NT2/D1 (cell line): ENCODE measurements at regions not wholly inside any gene's neighbourhood (a gene's known extent, or its start where the extent isn't known, plus 50 kb on each side); places are given as distances from the start of the nearest gene placed in this dataset.
"Not testable (repeated sequence)": the region's sequence is repeated elsewhere in the genome, so short reads cannot be mapped to it uniquely, and the experiment has no call there.

ENCODE experiments used
- DNase-seq: peaks from one replicate; pipeline ENCODE4 v3.0.0-alpha.2; 2011; ENCODE audit warnings: low read depth, low spot score
- H3K27me3 ChIP-seq: 2 replicates; pipeline ENCODE4 v1.6.0; 2011; ENCODE audit warnings: mild to moderate bottlenecking; ENCODE audit not compliant: insufficient read length, insufficient read depth
- H3K36me3 ChIP-seq: 2 replicates; pipeline ENCODE4 v1.6.1; 2011; ENCODE audit warnings: mild to moderate bottlenecking, low read length, mixed read lengths; ENCODE audit not compliant: insufficient read depth, insufficient read length
- H3K4me1 ChIP-seq: 2 replicates; pipeline ENCODE4 v1.5.1; 2011; ENCODE audit not compliant: insufficient read depth, insufficient read length
- H3K4me3 ChIP-seq: 2 replicates; pipeline ENCODE4 v1.5.1; 2011; ENCODE audit warnings: low read depth; ENCODE audit not compliant: insufficient read length
- H3K9ac ChIP-seq: 2 replicates; pipeline ENCODE4 v1.6.0; 2011; ENCODE audit warnings: low read depth; ENCODE audit not compliant: insufficient read length
- H3K9me3 ChIP-seq: 2 replicates; pipeline ENCODE4 v1.5.1; 2011; ENCODE audit warnings: mild to moderate bottlenecking, low read length; ENCODE audit not compliant: insufficient read depth
- SUZ12 ChIP-seq: IDR thresholded peaks from 2 replicates; pipeline ENCODE4 v1.6.1; 2011; ENCODE audit not compliant: insufficient read length, insufficient read depth; ENCODE audit errors: extremely low read depth
- YY1 ChIP-seq: IDR thresholded peaks from 2 replicates; pipeline ENCODE4 v1.6.1; 2011; ENCODE audit not compliant: insufficient read length, insufficient read depth
- ZNF274 ChIP-seq: IDR thresholded peaks from 2 replicates; pipeline ENCODE4 v1.6.1; 2011; ENCODE audit warnings: mild to moderate bottlenecking, low read depth, low read length

- H3K36me3 ChIP-seq, result no peaks in the 10 kb centered on the region
- peak; percentile 23 for DNase-seq
- H3K27me3 ChIP-seq, result no peaks in the 10 kb centered on the region
- no peak overlapping the region for H3K4me3 ChIP-seq
- H3K9ac ChIP-seq, result no peak overlapping the region
- TF ChIP-seq YY1 (no peak), ZNF274 (no peak), SUZ12 (no peak)
- no peaks in the 10 kb centered on the region for H3K9me3 ChIP-seq
- H3K4me1 ChIP-seq, result no peaks in the 10 kb centered on the region
Measured at GRCh38 chr18:62643181-62643580, 72.2 kb upstream of the PHLPP1 start.

DNA sequence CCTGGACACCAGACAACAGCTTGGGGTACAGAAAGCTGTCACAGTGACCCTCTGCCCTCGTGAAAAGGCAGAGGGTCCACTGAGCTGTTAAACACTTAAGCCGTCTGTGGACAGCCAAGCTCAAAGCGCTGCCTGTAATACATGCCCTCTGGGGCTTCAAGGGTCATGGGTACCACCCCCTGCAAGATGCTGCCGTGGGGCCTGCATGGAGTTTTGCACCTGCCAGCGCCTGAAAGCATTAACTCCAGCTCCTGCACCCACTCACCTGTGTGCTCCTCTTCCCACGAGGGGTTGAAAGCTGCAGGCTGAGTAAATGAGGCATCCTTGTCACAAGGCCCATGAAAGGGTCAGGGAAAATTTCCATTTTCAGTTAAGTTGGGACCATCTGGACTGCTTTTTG lies 70.6 kb upstream of the PHLPP1 start:
- no peak overlapping the region for H3K4me3 ChIP-seq
- no peaks in the 10 kb centered on the region for H3K36me3 ChIP-seq
- H3K9ac ChIP-seq, result no peak overlapping the region
- TF ChIP-seq SUZ12, result no peak
- TF ChIP-seq ZNF274, result no peak
- TF ChIP-seq YY1, result no peak
- H3K9me3 ChIP-seq, result no peaks in the 10 kb centered on the region
- H3K4me1 ChIP-seq, result no peaks in the 10 kb centered on the region
- no peak for DNase-seq
- H3K27me3 ChIP-seq, result no peaks in the 10 kb centered on the region

- Histone ChIP-seq H3K9me3 (no peaks in the 10 kb centered on the region), H3K4me3 (no peak overlapping the region), H3K4me1 (no peaks in the 10 kb centered on the region), H3K36me3 (no peaks in the 10 kb centered on the region), H3K9ac (no peak overlapping the region), H3K27me3 (no peaks in the 10 kb centered on the region)
- TF ChIP-seq SUZ12, result no peak
- TF ChIP-seq ZNF274, result no peak
- TF ChIP-seq YY1, result no peak
- no peak for DNase-seq
Measured at GRCh38 chr18:62647179-62647578, 68.2 kb upstream of the PHLPP1 start.

DNA sequence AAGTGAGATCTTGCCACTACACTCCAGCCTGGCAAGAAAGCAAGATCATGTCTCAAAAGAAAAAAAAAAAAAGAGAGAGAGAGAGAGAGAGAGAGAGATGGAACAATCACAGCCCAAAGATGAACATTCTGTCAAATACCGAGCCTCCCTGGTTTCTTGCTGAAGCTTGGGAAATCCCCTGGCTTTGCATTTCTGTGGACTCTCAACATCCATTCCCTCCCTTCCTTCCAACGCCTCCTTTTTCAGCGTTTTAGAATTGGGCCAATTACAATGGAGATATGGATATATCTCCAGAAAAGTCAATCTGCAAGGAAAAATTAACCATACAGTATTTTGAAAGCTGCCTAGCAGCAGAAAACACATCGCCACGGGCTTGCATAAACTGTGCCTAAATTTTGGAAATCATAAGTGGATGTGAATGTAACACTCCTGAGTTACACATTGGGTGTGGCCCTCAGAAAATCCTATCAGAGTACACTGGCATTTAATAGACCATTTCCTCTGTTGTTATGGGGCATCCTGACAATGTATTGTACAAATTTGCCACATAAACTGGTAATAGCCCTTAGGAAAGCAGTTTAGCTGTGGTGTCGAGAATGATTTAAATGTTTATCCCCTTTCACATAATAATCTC lies 67.2 kb upstream of the PHLPP1 start:
- H3K27me3 ChIP-seq, result no peaks in the 10 kb centered on the region
- no peaks in the 10 kb centered on the region for H3K4me1 ChIP-seq
- H3K36me3 ChIP-seq, result no peaks in the 10 kb centered on the region
- no peaks in the 10 kb centered on the region for H3K9me3 ChIP-seq
- DNase-seq, result no peak
- no peak overlapping the region for H3K9ac ChIP-seq
- H3K4me3 ChIP-seq, result no peak overlapping the region
- TF ChIP-seq SUZ12 (no peak), YY1 (no peak), ZNF274 (no peak)

- Histone ChIP-seq H3K9ac (no peak overlapping the region), H3K4me1 (no peaks in the 10 kb centered on the region), H3K36me3 (no peaks in the 10 kb centered on the region), H3K9me3 (no peaks in the 10 kb centered on the region), H3K4me3 (no peak overlapping the region), H3K27me3 (no peaks in the 10 kb centered on the region)
- no peak for DNase-seq
- no peak for TF ChIP-seq SUZ12
- TF ChIP-seq ZNF274, result no peak
- TF ChIP-seq YY1, result no peak
Measured at GRCh38 chr18:62651276-62652056, 63.9 kb upstream of the PHLPP1 start.

GRCh38 chr18:62652057-62652629 lies 63.2 kb upstream of the PHLPP1 start:
- H3K27me3 ChIP-seq, H3K4me3 ChIP-seq, H3K36me3 ChIP-seq, H3K9ac ChIP-seq, H3K9me3 ChIP-seq, DNase-seq, H3K4me1 ChIP-seq: not testable (repeated sequence)

- H3K36me3 ChIP-seq, result no peaks in the 10 kb centered on the region
- no peaks in the 10 kb centered on the region for H3K9me3 ChIP-seq
- H3K4me3 ChIP-seq, result no peak overlapping the region
- H3K9ac ChIP-seq, result no peak overlapping the region
- no peaks in the 10 kb centered on the region for H3K4me1 ChIP-seq
- no peaks in the 10 kb centered on the region for H3K27me3 ChIP-seq
- DNase-seq, result no peak
- TF ChIP-seq ZNF274 (no peak), SUZ12 (no peak), YY1 (no peak)
Measured at GRCh38 chr18:62655520-62656219, 59.7 kb upstream of the PHLPP1 start.
